HG03460 (cell line): ENCODE measurements at regions not wholly inside any gene's neighbourhood (a gene's known extent, or its start where the extent isn't known, plus 50 kb on each side); places are given as distances from the start of the nearest gene placed in this dataset.

Experiments used
- ATAC-seq: cut with Tn5 transposase; IDR thresholded peaks from one replicate; pipeline ENCODE4 v1.9.1; 2021; ENCODE audit not compliant: unreplicated experiment

DNA sequence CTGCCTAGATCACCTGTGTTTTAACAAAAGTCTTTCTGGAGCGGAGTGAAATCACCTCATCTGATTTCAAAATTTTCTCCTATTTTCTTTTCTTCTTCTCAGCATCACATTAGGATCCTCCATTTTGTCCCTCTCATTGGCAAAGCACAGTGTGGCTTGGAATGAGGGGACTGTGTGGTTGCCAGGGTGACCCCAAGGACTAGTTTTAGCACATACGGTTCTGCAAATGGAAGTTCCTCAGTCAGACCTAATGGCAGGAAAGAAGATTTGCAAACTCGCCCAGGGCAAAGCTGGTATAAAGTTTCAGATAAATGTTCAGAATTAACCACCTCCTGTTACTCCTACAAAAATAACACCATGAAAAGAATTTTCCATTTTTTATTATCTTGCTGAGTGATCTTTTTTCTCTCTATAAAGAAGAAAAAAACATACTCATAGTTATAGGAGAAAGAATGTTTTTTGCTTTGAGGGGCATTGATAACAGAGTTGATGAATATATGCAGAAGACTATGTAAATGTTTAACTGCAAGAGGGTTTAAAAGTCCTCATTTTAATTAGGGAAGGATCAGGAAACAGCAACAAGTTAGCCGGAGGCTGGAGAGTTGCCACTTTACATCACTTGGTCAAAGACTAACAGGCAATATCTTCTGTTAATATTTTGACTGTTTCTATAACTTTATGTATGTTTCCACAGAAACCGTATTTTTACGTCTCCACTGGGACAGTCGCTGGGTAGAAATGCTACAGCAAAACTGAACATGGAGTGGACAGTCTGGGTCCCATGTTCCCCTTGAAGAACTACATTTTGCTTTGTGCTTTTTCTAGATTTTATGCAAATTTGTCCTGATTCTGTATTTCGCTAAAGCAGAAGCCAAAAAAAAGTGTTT lies 257.8 kb downstream of the NR2F1-AS1 start:
- no peak for ATAC-seq

- ATAC-seq: no peak
These were observed 260.0 kb downstream of the NR2F1-AS1 start for GRCh38 chr5:93320920-93321445.

DNA sequence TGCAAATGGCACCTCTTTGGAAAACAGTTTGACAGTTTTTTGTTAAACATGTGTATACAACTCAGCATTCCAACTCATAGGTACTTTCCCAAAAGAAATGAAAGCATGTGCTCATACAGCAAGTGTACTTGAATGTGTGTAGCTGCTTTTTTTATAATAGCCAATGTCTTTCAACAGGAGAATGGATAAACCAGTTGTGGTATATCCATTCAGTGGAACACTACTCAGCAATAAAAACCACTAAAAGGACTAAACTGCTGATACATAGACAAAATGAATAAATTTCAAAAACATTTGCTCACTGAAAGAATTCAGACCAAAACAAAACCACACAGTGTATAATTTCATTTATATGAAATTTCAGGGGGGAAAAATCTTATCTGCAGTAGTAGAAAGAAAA lies 267.3 kb downstream of the NR2F1-AS1 start:
- no peak for ATAC-seq

DNA sequence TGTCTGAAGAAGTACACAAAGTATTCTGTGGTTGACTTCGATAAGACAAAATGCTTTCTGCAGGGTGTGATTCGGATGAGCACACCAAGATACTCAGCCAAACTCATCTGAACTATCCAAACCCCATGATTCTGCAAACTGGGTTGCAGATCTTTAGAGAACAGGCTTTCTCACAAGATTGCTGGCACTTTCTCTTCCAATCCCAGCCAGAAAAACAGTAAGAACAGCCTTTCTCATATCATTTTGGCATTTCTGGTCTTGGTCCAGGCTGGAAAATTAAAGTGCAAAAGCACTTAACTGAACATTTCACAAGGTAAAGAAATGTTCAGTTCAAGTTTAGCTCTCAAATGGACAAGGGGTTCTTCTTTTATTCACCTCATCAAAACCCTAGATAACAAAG lies 269.1 kb downstream of the NR2F1-AS1 start:
- no peak for ATAC-seq

- no peak for ATAC-seq
These were observed 273.5 kb downstream of the NR2F1-AS1 start for GRCh38 chr5:93307557-93307956.

- no peak for ATAC-seq
These were observed 275.0 kb downstream of the NR2F1-AS1 start for GRCh38 chr5:93305984-93306383.

GRCh38 chr5:93304456-93305250 lies 276.4 kb downstream of the NR2F1-AS1 start:
- no peak for ATAC-seq

- no peak for ATAC-seq
These were observed 277.7 kb downstream of the NR2F1-AS1 start for GRCh38 chr5:93303291-93303691.

DNA sequence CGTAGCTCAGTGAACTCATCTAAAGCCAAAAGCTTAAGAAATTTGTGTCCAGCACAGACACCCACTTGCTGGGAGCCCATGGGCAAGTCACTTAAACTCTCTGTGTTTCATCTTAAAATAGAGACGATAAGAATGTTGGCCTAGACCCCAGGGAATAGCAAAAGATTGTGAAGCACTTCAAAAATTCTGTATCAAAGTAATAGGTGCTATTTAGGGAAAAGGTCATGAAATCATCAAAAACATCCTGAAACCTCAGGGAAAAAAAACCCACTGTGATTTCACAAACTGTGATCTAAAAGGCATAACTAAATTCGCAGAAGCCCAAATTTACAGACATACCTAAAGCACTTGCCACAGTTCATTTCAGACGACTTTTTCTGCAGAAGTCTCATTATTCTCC lies 278.3 kb downstream of the NR2F1-AS1 start:
- no peak for ATAC-seq

DNA sequence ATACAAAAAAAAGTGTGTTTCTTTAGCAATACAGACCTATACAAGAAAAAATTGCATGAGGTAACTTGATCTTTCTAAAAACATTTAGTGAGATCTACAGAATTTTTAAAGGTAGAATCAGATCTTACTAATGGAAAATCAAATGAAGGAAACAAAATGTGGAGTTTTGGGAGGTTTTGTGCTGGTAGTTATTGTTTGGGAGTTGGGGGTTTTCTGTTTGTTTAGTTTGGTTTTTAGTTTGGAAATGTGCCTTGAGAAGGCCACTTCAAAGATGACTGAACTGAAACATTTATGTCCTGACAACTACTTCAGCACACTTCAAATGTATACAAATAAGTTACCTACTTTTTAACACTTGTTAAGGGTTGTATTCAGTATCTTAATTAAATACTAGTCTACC lies 280.1 kb downstream of the NR2F1-AS1 start:
- no peak for ATAC-seq

- ATAC-seq: no peak
These were observed 280.6 kb downstream of the NR2F1-AS1 start for GRCh38 chr5:93300309-93300923.

- no peak for ATAC-seq
These were observed 281.2 kb downstream of the NR2F1-AS1 start for GRCh38 chr5:93299681-93300308.

DNA sequence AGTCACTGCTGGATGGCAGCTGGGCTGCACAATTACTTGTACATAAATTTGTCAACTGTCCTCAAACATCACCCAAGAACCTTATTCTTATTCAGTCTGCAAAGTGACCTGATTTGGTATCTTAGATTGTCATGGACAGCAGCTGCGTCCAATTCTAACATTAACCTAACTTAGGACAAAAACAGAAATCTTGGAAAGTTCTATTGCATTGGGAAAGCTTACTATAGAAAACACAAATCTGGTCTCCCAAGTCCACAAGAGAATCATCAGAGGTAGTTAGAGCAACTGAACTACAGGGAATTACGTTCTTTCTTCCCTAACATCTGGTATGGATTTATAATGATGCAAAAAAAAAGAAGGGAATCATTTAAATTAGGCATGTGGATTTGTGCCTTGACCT lies 283.9 kb downstream of the NR2F1-AS1 start:
- ATAC-seq: no peak

GRCh38 chr5:93296338-93296737 lies 284.7 kb downstream of the NR2F1-AS1 start:
- ATAC-seq: no peak

DNA sequence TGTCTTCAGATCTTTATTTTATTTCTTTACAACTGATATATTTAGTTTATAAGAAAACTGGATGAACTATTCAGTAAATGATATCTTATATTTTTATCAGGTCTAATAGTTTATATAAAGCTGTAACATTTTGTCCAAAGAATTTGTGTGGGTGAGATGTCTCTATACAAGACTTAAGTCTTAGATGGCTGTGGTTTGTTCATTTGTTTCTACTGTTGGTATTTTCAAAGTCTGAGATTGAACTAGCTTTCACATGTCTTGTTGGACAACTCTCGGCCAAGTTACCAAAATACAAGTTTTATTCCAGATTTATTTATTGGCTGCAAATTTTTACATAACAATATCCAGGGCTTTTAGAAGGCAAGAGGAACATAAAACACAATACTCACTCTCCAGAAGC lies 286.0 kb downstream of the NR2F1-AS1 start:
- no peak for ATAC-seq

- no peak for ATAC-seq
These were observed 286.8 kb downstream of the NR2F1-AS1 start for GRCh38 chr5:93294199-93294598.

- no peak for ATAC-seq
These were observed 291.1 kb downstream of the NR2F1-AS1 start for GRCh38 chr5:93289942-93290341.

DNA sequence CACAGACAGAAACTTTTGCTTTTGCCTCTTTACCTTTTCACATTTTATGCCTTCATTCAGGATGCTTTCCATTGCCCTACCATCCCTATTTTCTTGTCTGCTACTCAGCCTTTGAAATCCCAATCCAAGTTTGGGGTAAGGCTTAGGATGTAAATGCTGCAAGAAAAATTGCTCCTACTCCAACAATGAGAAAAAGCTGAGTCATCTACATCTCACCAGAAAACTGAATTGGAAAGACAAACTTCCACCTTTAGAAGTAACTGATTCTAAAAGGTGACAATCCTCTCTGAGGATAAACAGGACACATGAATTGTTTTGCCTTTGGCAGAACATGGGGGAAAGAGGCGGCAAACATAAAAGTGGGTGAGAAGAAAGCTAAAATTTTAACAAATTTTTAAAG lies 295.6 kb downstream of the NR2F1-AS1 start:
- no peak for ATAC-seq

DNA sequence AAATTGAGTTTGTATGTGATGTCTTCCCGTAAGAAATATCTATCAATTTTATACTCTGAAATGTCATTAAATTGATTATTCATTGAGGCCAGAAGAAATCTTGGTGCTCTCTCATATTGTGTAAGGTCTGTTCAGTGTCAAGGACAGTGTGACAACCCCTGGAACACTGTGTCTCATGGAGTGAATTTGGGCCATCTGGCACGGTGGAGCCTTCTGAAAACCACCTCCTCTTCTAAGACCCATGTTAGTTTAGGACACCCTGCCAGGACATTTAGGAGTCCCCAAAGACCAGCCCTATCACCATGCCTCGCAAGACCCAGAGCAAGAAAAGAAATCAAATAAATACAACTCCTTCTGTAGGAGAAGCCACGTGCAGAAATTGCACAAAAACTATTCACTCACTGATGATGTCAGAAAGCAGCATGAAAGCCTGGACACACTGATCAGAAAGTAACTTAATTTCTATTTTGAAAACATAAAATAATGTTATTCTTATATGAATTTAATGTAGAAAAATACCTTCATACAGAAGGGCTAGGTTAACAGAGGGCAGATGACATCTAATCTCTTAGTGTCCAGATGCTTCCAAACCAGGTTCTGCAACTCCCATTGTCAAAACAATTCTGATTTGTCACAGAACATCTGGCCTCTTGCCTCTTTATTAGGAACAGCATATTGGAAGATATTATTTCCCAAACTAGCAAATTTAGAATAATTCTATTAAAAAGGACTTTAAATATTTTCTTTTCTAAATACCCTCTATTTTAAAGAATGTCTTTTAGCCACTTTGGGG lies 298.8 kb downstream of the NR2F1-AS1 start:
- no peak for ATAC-seq

DNA sequence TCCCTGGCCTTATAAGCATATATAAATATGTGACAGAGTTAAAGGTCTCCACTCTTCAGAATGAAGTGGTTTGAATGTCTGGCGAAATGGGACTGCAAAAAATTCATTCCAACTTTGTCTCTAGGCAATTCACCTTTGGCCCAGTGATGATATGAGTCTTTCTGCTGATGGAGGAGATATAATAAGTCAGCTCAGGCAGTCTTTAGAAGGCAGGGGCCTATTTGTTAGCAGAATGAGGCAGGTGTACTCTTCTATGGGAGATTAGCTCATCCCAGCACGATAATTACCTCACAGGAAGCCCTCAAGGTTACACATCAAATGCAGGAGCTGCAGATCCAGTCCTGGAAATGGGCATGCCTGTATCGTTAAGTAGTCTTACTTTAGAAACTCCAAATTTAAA lies 300.5 kb downstream of the NR2F1-AS1 start:
- no peak for ATAC-seq
